Activated CD4-positive, alpha-beta T cell treated with anti-CD3 and anti-CD28 coated beads for 4 hours (primary cell): ENCODE measurements at regions not wholly inside any gene's neighbourhood (a gene's known extent, or its start where the extent isn't known, plus 50 kb on each side); places are given as distances from the start of the nearest gene placed in this dataset.

Experiments
- DNase-seq, 2 donors: peaks; one replicate each; pipeline ENCODE4 v3.0.0-alpha.2; 2020

DNA sequence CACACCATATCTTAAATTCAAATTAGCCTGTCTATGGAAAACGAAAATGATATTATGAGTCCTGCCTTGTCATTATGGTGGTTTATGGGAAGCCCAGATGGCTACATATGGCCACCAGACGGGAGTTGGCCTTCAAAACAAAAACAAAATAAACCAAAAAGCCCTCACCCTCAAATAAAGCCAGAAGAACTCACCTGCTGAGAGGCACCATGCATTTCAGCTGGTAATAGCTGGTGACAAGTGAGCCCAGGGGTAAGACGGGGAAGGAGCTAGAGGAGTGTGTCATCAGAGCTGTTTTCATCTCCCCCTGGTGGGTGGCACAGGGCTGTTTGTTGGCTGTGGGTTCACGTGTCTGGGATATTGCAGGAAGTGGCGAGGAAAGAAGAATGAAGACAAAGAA lies 152.9 kb downstream of the EFNB2 start:
- no peak for DNase-seq

DNA sequence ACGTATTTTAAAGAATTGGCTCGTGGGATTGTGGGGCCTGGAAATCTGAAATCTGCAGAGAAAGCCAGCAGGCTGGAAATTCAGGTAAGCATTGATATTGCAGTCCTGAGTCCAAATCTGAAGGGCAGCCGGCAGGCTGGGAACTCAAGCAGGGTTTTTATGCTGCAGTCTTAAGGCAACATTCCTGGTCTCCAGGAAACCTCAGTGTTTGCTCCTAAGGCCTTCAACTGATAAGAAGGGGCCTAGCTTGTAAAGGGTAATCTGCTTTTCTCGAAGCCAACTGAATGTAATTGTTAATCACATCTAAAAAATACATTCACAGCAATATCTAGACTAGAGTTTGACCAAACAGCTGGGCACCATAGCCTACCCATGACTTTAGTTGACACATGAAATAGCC lies 154.4 kb downstream of the EFNB2 start:
- no peak for DNase-seq

DNA sequence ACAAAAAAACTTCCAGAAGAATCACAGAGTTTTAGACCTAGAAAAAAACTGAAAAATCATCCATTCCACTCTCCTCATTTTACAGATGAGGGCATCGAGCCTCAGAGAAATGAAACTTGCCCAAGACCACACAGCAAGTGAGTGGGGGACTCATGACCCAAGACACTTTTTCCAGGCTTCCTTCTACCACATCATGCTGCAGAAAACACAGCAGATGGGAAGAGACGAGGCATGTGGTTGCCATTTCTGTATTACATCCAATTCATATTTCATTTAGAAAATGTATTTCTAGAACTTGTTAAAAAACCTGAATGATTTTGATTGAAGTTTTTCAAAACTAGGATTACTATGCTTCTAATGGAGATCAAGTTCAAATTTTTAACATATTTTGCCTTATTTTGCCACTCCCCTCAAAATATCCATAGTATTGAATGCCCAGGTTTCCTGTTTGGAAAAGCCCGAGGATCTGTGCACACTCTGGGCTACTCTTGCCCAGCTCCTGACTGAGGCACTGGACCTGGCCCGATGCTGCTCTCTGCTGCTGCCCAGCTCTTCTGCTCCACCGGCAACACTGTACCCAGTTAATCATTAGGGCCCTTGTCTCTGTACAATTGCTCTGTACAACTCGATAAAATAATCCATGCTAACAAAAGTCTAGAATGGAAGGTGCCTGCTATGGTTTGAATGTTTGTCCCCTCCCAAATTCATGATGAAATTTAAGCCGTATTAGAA lies 157.4 kb downstream of the EFNB2 start:
- DNase-seq, result no peak

DNA sequence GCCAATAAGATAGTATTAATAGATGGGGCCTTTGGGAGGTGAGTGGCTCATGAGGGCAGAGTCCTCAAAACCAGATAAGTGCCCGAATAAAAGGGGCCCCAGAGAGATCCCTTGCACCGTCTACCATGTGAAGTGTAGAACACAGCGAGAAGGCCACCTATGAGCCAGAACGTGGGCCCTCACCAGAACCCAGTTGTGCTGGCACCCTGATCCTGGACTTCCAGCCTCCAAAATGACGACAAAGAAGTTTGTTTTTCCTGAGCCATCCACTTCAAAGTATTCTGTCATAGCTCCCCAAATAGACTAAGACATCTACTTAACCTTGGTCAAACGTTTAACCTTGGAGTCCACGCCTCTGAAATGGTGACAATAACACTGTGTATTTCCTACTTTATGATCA lies 158.1 kb downstream of the EFNB2 start:
- no peak for DNase-seq

DNA sequence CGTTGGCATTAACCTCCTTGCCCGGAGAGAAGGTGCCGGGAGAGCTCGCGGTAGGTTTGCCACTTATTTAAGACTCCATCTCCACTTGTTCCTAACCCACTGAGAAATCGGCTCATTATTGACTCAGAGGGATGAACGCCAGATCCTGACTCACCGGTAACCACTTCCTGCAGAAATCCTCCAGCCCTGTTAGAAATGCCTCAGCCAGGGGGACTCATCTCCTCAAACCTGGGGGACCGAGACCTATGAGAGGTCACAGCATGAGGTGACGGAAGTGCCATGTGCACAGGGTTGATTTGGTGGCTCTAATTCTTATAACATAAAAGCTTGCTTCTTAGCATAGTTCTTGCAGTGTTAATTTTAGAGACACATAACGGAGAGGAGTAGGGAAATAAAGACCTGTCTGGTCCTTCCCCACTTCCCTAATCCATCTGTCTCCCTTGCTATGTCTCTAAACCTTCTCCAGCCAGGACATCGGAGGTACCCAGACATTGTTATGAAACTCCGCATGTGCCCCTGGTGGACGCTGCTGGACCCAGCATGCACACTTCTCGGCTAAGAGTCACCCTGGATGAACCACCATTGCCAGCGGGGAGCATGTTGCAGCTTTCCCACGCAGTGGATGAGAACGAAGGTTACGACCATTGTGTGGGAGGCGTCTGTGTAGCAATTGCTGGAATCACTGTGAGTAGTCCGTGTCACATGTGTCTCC lies 158.9 kb downstream of the EFNB2 start:
- DNase-seq, result no peak

DNA sequence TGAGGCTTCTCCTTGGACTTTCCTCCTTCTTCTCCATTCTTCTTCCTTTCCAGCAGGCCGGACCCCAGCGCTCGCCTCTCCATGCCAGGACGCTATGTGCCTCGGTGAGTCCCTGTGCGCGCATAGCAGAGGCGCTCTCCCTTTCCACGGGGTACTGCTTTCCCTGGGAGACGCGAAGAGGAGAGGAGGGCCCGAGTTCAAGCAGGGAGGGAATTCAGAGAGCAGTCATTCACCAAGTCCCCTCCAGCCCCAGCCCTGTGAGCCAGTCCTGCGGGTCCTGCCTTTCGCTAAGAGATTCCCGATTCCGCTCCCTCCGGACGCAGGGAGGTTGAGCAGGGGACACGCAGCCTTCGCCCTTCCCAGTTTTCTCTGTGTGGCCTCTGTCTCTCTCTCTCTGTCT lies 160.4 kb downstream of the EFNB2 start:
- no peak for DNase-seq

DNA sequence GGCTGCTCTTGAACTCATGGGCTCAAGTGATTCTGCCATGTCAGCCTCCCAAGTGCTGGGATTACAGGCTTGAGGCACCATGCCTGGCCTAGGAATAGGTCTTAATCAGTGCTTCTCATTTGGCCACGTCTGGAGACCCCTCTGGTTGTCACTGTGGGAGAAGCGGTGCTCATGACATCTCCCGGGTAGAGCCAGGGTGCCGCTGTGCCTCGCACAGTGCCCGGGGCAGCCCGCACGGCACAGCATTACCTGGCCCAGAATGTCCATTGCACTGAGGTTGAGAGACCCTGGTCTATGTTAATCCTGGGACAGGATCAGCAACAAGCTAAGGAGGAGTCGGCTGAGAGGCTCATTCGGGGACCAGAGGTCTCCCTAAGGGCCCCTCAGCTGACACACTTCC lies 160.8 kb downstream of the EFNB2 start:
- no peak for DNase-seq

DNA sequence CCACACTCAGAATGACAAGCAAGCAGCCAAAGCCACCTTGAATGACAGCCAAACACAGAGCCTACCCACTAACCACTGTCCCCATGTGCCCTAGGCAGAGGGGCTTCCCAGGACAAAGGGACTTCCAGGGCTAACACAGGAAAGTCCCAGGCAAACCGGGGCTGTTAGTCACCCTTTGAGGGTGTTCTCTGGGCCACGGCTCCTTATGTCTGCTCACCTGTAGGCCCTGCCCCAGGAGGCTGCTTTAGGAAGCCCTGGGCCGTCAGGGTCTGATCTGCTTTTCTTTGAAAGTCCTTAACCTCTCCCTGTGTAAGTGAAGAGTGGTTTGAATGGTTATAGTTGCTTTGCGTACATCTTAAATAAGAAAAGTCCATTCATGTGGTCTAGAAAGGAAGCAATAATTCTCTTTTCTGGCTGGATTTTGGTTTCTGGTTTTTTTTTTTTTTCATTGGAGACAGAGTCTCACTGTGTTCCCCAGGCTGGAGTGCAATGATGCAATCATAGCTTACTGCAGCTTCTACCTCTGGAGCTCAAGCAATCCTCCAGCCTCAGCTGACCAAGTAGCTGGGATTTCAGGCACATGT lies 161.4 kb downstream of the EFNB2 start:
- DNase-seq, result no peak

DNA sequence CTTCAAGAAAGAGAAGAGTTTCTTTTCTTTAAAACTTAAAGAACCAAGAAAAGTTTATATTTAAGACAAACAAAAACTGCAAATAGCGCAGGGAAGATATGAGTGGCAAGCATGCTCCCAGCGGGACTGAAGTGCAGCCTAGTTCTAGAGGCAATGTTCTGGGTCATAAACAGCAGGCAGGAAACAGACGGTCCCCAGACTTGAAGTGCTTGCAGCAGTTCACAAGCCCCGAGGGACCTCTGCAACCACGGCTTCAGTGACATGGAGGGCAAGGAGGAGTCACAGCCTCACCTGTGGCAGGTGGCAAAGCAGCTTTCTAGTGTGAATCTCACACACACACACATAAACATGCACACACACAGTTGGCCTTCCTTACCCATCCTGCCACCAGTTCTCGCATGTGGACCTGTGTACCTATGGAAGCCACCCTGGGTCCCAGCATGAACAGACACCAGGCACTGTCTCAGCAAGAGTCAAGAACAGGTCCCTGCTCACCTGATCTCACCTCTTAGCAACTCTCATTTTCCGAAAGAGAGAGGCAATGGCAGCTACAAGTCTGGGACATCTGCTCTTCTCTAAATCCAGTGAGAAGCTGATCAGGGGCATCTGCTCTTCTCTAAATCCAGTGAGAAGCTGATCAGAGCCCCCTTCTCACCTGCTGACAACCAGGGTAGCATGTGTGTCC lies 162.0 kb downstream of the EFNB2 start:
- DNase-seq, result no peak

DNA sequence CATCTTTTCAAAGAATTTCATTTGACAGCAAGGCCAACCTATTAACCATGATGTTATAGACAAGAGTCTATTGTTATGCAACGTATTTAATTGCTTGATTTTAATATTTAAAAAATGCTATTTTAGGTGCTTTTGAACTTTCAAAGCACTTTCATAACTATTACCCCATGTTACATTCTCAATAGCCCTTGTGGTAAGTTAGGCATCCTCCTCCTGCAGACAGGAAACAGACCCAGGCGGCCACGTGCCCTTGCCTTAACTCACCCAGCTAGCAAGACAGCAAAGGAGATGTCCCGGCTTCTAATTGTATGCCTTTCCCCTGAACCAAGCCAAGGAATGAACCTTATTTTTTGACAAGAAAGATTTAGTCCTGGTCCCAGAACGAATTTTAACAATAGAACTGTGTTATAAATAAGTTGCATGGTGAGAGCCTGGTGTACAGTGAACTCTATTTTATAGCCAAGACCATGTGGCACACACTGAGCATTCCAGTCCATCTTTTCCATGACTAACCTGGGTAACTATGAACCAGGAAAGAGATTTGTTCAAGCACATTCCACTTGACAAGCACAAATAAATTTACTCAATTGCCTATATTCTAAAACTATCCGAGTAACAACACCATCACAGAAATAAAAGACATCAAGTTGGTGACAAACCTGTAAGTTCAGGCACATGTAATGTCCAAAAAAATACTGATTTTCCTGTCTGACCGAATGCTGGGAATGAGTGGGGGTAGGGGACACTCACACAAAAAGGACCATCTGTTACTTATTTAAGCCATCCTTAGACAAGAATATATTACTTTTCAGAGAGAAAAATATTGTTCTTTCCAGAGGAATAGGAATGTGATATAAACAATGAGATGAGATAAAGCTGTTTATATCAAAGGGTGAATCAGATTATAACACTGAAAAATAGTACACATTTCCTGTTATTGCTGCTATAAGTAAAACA lies 163.0 kb downstream of the EFNB2 start:
- no peak for DNase-seq

DNA sequence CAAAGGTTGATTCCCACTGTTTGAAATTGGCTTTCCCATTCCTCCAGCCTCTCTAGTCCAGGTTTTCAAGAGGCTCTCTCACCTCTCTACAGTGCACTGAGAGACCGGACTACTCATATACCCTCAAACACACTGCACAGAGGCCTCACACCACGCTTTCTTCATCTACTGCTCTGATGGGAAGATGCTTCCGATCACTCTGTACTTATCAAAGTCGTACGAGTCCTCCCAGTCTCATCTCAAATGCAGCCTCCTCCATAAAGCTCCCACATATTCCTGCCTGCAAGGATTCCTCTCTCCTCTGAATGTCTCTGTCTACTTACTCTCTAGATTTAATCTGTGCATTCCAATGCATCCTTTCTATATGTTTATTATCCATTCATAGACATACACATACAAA lies 164.4 kb downstream of the EFNB2 start:
- no peak for DNase-seq

DNA sequence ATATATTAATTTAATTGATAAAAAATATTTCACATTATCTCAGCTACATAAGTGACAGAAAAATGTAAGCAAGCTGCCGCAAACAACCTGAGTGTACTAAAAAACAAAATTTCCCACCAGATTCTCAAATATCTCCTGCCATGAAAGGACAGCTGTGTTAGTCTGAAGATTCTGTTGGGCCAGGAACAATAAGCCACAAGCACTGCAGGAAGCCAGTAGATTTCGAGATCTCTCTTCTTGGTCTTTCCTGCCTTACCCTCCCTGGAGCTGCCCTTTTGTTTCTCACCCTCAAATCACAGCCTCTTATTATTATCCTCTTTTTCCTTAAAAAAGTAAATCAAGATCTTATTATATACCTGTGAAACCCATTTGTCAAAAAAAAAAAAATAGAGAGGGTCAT lies 165.6 kb downstream of the EFNB2 start:
- DNase-seq, result no peak

DNA sequence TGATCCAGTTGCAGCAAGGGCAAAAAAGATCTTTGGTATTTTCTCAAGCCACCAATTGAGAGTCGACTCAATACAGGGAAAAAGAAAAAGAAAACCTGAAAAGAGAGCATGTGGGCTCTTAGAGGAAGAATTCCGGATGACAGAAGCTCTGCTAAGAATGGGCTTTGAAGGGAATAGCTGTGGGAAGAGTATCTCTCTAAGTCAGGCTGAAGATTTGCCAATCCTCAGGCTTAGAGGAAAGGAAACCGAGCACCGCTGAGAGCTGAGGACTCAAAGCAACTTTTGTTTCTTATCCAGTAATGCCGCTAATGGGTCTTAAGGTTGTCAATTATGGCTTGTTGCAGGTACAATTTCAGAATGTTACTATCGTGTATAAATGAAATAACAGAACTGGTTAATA lies 166.4 kb downstream of the EFNB2 start:
- no peak for DNase-seq

DNA sequence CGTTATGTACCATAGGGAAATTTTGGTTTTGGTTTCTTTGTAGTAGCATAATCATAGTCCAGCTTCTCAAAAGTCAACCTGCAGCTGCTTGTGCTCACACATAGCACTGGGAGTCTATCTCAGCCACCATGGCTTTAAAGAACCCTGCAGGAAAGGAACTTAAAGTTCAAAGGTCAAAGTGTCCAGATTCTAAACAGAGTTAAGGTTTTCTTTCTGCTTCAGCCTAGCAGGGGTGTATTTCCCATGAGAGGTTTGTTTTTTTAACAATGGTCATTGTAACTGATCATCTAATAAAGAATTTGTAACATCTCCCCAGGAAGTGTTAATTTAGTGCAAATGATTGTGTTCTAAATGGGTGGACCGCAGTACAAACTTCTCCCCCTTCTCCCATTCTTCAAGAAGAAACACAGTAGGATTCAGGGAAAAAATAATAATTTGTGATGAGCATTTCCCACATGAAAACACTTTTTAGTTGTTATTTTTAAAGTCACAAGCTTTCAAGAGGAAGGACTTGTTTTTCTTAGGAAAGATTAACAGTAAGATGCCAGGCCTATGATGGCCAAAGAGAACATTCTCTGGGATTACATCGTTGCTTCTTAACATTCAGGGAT lies 168.0 kb downstream of the EFNB2 start:
- no peak for DNase-seq

DNA sequence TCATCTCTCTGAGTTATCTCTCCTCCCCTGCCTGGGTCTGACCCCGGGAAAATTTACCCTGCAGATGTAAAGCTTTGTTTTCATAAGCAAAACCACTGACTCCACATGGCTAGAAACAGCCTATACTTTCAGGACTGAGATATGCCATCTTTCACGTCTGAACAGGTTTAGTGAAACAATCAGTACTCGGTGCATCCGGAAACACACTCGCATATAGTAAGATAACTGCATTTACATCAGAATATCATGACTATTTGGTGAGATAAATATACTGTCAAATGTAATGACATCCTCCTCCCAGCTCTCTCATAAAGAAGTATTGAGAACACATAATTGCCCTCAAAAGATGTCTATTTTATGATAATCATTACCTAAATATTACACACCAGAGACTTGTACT lies 172.8 kb downstream of the EFNB2 start:
- DNase-seq, result no peak

DNA sequence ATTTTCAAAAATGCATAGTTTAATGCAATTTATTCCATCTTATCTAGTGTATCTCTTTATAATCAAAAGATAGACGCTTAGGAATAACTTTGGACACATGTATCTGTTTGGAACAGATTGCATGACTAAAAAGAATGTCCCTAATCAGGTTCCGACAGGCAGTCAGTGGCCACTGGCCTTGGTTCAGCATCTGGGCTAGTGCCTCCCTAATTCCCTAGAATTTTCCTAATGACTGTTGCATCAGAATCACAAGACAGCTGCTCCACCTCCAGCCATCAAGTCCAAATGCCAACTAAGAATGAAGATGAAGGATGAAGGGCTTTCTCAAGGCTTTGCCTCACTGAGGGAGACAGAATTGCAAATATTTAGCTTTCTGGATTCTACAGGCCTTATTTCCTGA lies 173.8 kb downstream of the EFNB2 start:
- DNase-seq, result no peak

DNA sequence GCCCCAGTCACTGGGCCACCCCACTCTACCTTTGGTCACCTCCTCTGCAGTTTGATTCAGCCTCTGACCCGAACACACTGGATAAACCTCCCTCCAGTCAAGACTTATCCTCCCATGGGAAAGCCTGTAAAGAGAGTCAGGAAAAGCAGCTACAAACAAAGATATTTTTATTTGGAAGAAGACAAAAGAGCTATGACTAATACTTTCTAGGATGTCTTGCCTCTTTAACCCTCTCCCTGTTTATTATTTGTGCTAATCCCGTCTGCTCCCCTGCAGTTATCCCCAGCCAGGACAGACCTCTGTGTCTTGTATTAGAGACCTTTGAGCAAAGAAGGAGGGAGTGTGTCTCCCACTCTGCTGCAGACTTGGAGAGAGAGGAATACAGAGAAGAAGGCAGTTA lies 178.3 kb downstream of the EFNB2 start:
- no peak for DNase-seq

DNA sequence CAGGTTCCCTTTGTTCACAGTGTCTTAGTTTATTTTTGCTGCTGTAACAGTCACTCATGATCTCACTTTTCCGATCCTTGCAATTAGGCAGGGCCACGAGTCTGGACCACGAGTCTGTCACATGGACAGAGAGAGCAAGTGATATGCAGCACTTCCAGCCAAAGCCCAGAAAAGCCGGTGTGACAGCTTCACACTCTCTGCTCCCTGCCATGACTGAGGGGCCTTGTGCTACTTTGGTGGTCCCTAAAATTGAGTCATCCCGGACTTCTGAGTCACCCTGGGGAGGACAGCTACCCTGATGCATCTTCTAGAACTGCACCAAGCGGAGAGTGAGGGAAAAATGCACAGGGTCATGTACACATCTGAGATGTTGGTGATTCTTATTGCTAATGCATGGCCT lies 179.6 kb downstream of the EFNB2 start:
- DNase-seq, result no peak

DNA sequence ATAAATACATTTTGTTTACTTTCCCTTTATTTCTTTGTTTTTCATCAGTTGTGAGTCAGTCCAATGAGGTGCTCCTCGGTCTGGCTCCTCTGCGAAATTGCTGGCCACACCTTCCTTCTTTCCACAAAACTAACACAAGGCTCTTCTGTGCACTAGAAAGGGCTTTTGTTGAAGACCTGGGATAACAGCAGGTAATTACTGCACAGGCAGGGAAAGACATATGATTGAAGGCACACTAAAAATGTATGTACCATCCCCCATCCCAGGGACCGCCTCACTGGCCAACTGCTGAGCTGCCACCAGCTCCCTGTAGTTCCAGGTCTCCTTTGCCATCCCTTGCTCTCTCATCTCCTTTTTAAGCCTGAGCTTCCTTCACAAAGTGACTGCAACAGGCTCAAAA lies 180.5 kb downstream of the EFNB2 start:
- no peak for DNase-seq

DNA sequence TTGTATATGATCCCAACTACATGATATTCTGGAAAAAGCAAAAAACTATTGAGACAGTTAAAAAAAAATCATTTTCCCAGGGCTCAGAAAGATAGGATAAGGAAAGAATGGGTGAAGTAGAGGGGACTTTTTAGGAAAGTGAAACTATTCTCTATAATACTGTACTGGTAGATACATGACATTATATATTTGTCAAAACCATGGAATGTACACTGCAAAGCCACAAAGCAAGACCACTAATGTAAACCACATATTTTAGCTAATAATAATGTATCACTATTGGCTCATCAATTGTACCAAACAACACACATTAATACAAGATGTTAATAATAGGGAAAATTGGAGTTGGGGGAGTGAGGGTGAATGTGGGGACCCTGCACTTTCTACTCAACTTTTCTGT lies 182.6 kb downstream of the EFNB2 start:
- DNase-seq, result no peak

DNA sequence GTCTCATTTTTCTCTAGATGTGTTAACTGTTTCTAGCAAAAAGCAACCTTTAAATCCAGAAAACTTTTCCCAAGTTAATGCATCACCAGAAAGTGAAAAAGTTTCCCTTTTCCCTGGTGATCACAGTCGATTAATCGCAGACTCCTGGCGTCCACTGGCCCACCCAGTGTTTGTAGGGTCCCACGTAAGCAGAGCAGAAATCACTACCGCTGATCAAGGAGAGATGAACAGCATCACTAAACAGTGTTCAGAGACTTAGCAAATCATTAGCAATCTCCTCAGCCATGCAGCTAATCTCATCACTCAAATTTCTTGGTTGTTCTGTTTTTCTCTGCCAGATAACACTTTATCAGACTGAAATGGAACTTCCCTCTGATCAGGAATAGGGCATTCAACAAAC lies 184.2 kb downstream of the EFNB2 start:
- no peak for DNase-seq

DNA sequence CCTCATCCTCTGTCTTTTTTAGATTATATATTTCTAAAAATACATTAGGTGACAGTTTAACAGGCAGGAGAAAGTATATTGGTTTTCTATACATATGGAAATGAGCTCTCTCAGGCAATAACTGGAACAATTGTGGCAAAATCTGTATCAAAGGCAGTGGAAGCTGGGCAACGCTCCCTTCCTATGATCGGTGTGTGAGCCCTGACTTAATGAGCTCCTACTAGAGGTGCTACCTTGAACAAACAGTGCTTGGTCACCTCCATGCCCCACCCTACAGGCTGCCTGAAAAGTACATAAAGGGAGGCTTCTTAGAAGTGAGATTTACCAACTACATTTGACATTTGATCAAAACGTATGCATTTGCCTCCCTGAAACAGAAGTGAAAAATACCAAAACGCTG lies 185.3 kb downstream of the EFNB2 start:
- no peak for DNase-seq
